DMS 273 treated with DMSO at 0.1 percent for 48 hours (cell line): ENCODE measurements at regions not wholly inside any gene's neighbourhood (a gene's known extent, or its start where the extent isn't known, plus 50 kb on each side); places are given as distances from the start of the nearest gene placed in this dataset.
"Not testable (repeated sequence)": the region's sequence is repeated elsewhere in the genome, so short reads cannot be mapped to it uniquely, and the experiment has no call there.

Experiments used
- DNase-seq: peaks from one replicate; lab custom pipeline; 2025; lab: John Stamatoyannopoulos, UW

DNA sequence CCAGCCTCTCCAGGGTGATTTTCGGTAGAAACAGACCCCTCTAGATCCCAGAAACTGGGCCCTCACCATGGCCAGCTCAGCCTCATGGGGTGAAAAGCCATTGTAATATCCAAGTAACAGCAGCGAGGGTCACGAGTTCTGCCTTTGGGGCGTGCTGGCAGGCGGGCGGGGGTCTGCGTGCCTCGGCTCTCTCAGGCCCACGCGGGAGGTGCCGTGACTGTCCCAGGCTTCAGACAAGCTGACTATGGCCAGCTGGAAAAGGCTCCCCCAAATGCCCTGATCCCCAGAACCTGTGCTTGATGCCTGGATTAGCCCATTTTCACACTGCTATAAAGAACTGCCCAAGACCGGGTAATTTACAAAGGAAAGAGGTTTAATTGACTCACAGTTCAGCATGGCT lies 160.2 kb downstream of the LAT start:
- DNase-seq = not testable (repeated sequence)

DNA sequence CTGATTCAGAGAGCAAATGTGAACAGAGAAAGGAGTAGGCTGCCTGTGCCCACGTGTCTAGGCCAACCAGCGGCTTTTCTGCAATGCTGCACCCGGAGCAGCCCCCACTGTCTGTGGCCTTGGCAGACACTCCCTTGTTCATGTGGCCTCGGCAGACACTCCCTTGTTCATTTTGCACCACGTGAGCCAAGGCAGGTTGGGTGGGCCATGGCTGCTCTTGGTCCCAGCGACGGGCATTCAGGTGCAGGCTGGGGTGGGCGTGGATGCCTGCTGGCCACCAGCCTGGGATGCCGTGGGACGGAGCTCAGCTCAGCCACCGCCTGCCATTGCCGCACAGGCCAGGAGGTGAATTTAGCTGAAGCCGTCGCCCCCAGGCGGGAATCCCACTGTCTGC lies 159.8 kb downstream of the LAT start:
- DNase-seq = not testable (repeated sequence)

DNA sequence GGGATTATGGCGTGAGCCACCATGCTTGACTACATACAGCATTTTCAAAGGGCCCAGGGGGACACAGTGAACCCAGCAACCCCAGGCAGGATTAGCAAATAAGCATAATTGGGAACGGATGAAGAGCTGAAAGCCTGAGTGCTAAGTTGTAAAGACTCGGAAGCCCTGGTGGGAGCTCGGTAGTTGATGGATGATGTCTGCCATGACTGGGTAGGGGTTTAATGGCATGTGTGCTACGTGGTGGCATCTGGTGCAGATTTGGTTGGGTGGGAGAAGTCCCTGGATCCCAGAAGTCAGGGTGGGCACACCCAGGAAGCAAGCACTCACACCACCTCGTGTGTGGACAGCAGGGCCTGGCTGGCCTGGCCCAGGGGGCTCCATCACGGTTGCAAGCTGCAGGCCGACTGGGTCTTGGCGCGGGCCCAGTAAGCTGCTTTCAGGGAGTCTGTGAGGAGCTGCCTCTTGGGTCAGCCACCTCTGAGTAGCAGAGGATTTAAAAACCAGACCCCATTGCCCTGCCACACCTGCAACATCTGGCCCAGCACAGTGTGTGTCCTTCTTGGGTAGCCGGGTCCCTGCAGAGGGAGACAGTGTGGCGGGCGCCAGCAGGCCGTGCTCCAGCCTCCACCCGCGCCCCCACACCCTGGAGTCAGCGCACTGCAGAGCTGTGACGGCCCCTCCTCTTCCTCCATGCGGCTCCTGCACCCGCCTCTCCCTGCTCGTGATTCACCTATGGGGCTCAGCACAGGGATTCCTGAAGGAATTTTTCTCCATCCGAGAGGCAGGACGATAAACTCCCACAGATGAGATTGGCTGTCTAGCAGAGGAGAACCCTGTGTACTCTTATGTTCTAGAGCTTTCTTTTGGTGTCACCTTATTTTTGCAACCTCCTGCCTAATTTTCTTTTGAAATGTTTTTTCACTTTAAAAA lies 159.2 kb downstream of the LAT start:
- not testable (repeated sequence) for DNase-seq

- DNase-seq = not testable (repeated sequence)
These were observed 157.7 kb downstream of the LAT start for GRCh38 chr16:29142506-29142905.

GRCh38 chr16:29141586-29142324 lies 156.9 kb downstream of the LAT start:
- DNase-seq = no peak

DNA sequence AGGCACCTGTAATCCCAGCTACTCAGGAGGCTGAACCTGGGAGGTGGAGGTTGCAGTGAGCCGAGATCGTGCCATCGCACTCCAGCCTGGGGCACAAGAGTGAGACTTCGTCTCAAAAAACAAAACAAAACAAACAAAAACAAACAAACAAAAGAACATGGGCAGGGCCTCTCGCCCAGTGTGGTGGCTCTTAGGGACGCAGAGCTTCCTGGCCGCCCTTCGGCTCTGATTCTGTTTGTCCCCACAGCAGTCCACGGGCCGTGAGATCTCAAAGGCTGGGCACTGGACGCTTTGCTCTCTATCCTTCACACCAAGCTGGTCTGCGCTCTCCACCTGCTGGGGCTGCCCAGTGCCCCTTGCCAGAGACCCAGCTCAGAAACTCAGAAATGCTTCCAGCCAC lies 156.3 kb downstream of the LAT start:
- not testable (repeated sequence) for DNase-seq

GRCh38 chr16:29139901-29140855 lies 155.3 kb downstream of the LAT start:
- DNase-seq = not testable (repeated sequence)

GRCh38 chr16:29139261-29139802 lies 154.5 kb downstream of the LAT start:
- no peak for DNase-seq

DNA sequence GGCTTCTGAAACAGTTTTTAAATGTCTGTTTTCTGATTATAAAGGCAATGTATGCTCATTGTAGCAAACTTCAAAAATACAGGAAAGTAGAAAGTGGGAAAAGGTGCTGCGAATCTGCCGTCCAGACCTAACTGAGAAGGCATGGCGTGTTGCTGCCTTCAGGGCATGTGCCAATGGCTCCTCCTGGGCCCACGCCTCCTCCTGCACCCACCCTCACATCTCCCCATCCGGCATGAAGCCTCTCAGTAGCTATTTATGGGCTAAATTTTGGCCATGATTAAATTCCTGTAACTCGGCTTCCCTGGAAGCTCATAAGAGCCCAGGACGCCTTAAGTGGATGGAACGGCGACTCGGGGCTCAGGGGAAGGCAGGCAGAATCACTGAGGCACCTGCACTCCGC lies 153.8 kb downstream of the LAT start:
- not testable (repeated sequence) for DNase-seq

GRCh38 chr16:29137894-29138662 lies 153.2 kb downstream of the LAT start:
- not testable (repeated sequence) for DNase-seq

DNA sequence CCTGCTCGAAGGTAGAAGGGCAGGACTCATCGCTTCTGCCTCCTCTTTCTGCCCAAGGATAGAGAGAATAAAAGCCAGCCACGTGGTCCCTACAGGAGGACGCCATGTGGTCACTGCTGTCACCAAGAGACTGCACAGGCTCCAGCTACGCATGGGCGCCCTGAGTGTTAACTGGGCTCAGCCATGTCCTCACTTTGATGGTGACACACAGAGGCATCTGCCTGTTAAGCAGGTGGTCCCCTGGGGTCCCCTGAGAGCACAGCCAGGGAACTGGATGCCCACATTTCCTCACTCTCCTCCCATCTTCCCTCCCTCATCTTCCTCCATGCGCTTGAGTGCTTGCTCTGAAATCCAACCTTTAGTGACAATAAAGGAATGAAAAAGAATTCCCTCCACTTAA lies 152.6 kb downstream of the LAT start:
- DNase-seq = not testable (repeated sequence)

GRCh38 chr16:29136916-29137315 lies 152.1 kb downstream of the LAT start:
- DNase-seq = not testable (repeated sequence)

GRCh38 chr16:29136046-29136696 lies 151.3 kb downstream of the LAT start:
- not testable (repeated sequence) for DNase-seq

GRCh38 chr16:29135098-29135497 lies 150.2 kb downstream of the LAT start:
- not testable (repeated sequence) for DNase-seq

DNA sequence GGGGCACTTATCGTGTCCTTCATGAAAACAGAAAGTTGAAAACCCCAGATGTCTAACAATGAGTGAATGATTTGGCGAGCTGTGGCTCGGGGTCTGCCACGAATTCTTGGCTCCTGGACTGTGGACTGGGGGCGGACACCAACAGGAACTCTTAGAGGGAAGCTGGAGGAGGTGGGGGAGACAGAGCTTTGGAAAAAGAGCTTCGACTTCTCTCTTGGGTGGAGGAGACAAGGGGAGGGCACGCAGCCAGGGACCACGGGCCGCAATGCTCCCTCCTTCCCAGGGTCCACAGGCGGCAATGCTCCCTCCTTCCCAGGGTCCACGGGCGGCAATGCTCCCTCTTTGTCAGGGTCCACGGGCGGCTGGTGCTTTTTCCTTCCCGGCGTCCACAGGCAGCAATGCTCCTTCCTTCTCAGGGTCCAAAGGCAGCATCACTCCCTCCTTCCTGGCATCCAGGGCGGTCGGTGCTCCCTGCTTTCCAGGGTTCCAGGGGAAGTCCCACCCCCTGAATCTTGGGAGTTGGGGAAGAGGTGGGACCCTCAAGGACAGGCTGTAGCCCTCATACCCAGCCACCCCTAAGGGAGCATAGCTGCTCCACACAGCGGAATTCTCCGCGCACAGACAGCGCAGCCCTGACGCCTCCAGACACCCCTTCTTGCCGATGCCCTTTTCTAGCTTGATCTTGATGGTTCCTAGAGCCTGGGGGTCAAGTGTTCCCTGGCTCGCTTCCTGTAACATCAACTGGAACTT lies 149.0 kb downstream of the LAT start:
- not testable (repeated sequence) for DNase-seq

GRCh38 chr16:29132869-29133268 lies 148.0 kb downstream of the LAT start:
- DNase-seq = not testable (repeated sequence)

DNA sequence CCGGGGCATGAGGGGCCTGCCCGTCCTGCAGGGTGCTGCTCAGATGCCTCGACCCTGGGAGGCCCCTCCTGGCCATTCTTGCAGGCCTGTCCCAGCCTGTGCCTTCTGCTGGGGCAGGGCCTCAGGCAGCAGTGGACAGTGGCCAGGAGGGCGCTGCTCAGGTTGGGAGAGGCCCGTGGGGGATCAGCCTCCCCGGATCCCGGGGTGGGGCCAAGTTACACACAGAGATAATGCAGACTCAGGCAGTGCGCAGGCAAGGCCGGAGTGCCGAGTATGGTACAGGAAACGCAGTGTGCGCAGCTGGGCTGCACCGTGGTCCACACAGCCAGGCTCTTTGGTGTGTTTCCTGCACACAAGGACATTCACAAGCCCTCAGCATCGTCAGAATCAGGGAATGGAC lies 147.6 kb downstream of the LAT start:
- not testable (repeated sequence) for DNase-seq

GRCh38 chr16:29130901-29131851 lies 146.3 kb downstream of the LAT start:
- not testable (repeated sequence) for DNase-seq
